Panc1 (cell line): ENCODE measurements at regions not wholly inside any gene's neighbourhood (a gene's known extent, or its start where the extent isn't known, plus 50 kb on each side); places are given as distances from the start of the nearest gene placed in this dataset.

Experiments
- ATAC-seq: fragments of 200-7000 bp; cut with Tn5 transposase; 2 replicates; pipeline ENCODE4 v1.9.1; 2020; ENCODE audit warnings: mild to moderate bottlenecking, moderate library complexity
- BruUV-seq: library from RNA; stranded (reverse); fragments of 400-500 nt; replicated peaks from 2 replicates; lab custom pipeline; 2021; lab: Mats Ljungman, UMichigan
- CTCF ChIA-PET: fragments of 300-600 bp; sonication (Branson Sonifier 250); formaldehyde crosslinking; loops from one replicate; lab custom pipeline; 2022; ENCODE audit warnings: antibody characterized with exemption; lab: Charles Lee
- POLR2A ChIA-PET: fragments of 300-600 bp; sonication (Branson Sonifier 250); formaldehyde crosslinking; loops from one replicate; lab custom pipeline; 2022; ENCODE audit warnings: antibody characterized with exemption; lab: Charles Lee
- DNase-seq: peaks from one replicate; pipeline ENCODE4 v3.0.0-alpha.2; 2010; ENCODE audit warnings: low read depth, low spot score
- H3K27ac ChIP-seq: 2 replicates; pipeline ENCODE4 v1.5.1; 2011; ENCODE audit warnings: mild to moderate bottlenecking, low read length, inconsistent platforms
- H3K27me3 ChIP-seq: fragments of 200-500 bp; sonication (Bioruptor generic); 2 replicates; pipeline ENCODE4 v1.6.0; 2014; ENCODE audit warnings: low read length, inconsistent platforms; ENCODE audit not compliant: control insufficient read depth, insufficient read depth
- H3K36me3 ChIP-seq: fragments of 200-500 bp; sonication (Bioruptor generic); 2 replicates; pipeline ENCODE4 v1.5.1; 2014; ENCODE audit warnings: inconsistent platforms, mild to moderate bottlenecking, low read length, moderate library complexity; ENCODE audit not compliant: control insufficient read depth, insufficient read depth
- H3K4me1 ChIP-seq: 2 replicates; pipeline ENCODE4 v1.5.1; 2011; ENCODE audit warnings: inconsistent platforms, mild to moderate bottlenecking, low read length, moderate library complexity; ENCODE audit not compliant: control insufficient read depth, insufficient read depth
- H3K4me3 ChIP-seq, 2 experiments: 2 replicates each; pipeline ENCODE4 v1.5.1; 2011 to 2012; ENCODE audit warnings: low read depth in 2 of 2, low read length in 2 of 2, mild to moderate bottlenecking in 2 of 2, inconsistent platforms in 1 of 2, moderate library complexity in 1 of 2
- H3K9me3 ChIP-seq: fragments of 200-500 bp; sonication (Bioruptor generic); 2 replicates; pipeline ENCODE4 v1.5.1; 2014; ENCODE audit warnings: low read depth, mild to moderate bottlenecking, inconsistent platforms, low read length, moderate library complexity; ENCODE audit not compliant: control insufficient read depth, insufficient read depth
- CTCF ChIP-seq: fragments of 450-650 bp; IDR thresholded peaks from 2 replicates; pipeline ENCODE4 v1.5.1; 2017; ENCODE audit warnings: mild to moderate bottlenecking
- POLR2AphosphoS5 ChIP-seq: IDR thresholded peaks from 2 replicates; pipeline ENCODE4 v1.6.1; 2012; ENCODE audit warnings: mild to moderate bottlenecking, low read depth, low read length, moderate library complexity
- REST ChIP-seq, 2 experiments: IDR thresholded peaks; 2 replicates each; pipeline ENCODE4 v1.6.1; 2011 to 2012; ENCODE audit warnings: low read depth in 2 of 2, control low read depth in 1 of 2, low read length in 1 of 2, mild to moderate bottlenecking in 1 of 2, moderate library complexity in 1 of 2; ENCODE audit not compliant: insufficient read depth in 1 of 2
- SIN3A ChIP-seq: IDR thresholded peaks from 2 replicates; pipeline ENCODE4 v1.6.1; 2012; ENCODE audit warnings: low read depth, mild to moderate bottlenecking, low read length, moderate library complexity, borderline replicate concordance; ENCODE audit not compliant: insufficient read depth
- TCF7L2 ChIP-seq: IDR thresholded peaks from 2 replicates; pipeline ENCODE4 v1.6.1; 2011; ENCODE audit warnings: mild to moderate bottlenecking, low read depth, low read length, inconsistent platforms
- in situ Hi-C: cut with HindIII; loops from 2 replicates; pipeline ENCODE4 v1.10.0; 2016; ENCODE audit warnings: low sequenced_read_pairs, low pct_unique_long_range_greater_than_20kb
- intact Hi-C: fragments of 100-400 bp; cut with micrococcal nuclease; formaldehyde crosslinking; loops from one replicate; pipeline ENCODE4 v1.10.0; 2022; ENCODE audit not compliant: unreplicated experiment

GRCh38 chr6:91534614-91535013 lies 947.7 kb upstream of the MAP3K7 start:
- Histone ChIP-seq H3K36me3 (no peaks in the 10 kb centered on the region), H3K27me3 (no peaks in the 10 kb centered on the region), H3K4me1 (no peaks in the 10 kb centered on the region), H3K9me3 (no peaks in the 10 kb centered on the region), H3K4me3 (no peak overlapping the region), H3K27ac (no peak overlapping the region)
- intact Hi-C loops (no loop called here), in situ Hi-C loops (no loop called here)
- CTCF ChIA-PET = interaction anchor here (0.6 kb wide), 1 partner anchor 1251 kb away, joined by 6 read pairs; no protein-coding TSS in a partner anchor
- no peak for ATAC-seq
- no peak for DNase-seq
- no TSS peak for BruUV-seq
- POLR2A ChIA-PET = no interaction called here
- TF ChIP-seq TCF7L2 (no peak), SIN3A (no peak), POLR2AphosphoS5 (no peak), CTCF (no peak), REST (IDR thresholded peaks at IDR 0.05; ENCODE audit: insufficient read depth in 1 of 2, low read depth in 2 of 2, low read length in 1 of 2) (no peak)

- in situ Hi-C loops (no loop called here), intact Hi-C loops (no loop called here)
- BruUV-seq = no TSS peak
- H3K9me3 ChIP-seq = no peaks in the 10 kb centered on the region
- no peak for ATAC-seq
- H3K27ac ChIP-seq = no peak overlapping the region
- no peaks in the 10 kb centered on the region for H3K4me1 ChIP-seq
- TF ChIP-seq SIN3A (no peak), TCF7L2 (no peak), REST (IDR thresholded peaks at IDR 0.05; ENCODE audit: insufficient read depth in 1 of 2, low read depth in 2 of 2, low read length in 1 of 2) (no peak), POLR2AphosphoS5 (no peak)
- DNase-seq = no peak
- H3K4me3 ChIP-seq = no peak overlapping the region
- H3K36me3 ChIP-seq = no peaks in the 10 kb centered on the region
- no peaks in the 10 kb centered on the region for H3K27me3 ChIP-seq
- POLR2A ChIA-PET = no interaction called here
- CTCF ChIA-PET = no interaction called here
Measured at GRCh38 chr6:91523511-91523910, 936.6 kb upstream of the MAP3K7 start.
